ENCODE measurements at regions not wholly inside any gene's neighbourhood (a gene's known extent, or its start where the extent isn't known, plus 50 kb on each side); places are given as distances from the start of the nearest gene placed in this dataset.

DNA sequence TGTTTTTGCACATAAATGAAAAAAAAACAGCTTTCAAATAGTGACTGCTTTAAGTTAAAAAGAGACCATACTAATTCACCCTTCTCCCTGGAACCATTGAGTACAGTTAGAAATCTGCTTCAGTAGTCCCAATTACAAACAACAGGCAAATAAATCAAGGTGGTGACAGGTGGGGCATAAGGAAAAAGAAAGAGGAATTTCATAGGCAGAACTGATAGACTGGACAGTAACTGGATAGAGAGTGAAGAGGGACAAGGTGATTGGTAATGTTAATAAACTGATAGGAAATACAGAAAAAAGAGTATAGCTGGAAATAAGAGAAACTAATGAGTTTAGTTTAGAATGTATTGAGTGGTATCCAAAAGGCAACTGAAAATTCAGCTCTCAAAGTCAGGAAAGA is 56.0 kb downstream of the SLC41A2 start:
- Histone ChIP-seq H3K79me2 (ENCODE audit: insufficient read depth, low read length) (no peaks in the 10 kb centered on the region), H2AFZ (ENCODE audit: low read length) (no peak overlapping the region), H3K79me1 (ENCODE audit: insufficient read depth, low read depth, low read length, poor library complexity, severe bottlenecking) (no peaks in the 10 kb centered on the region), H3K9ac (ENCODE audit: extremely low read depth, insufficient read length, low read length) (no peak overlapping the region), H2AK5ac (ENCODE audit: insufficient read length, low read length) (no peak overlapping the region), H3K9me3 (ENCODE audit: control insufficient read depth, low read depth, low read length) (no peaks in the 10 kb centered on the region), H2BK5ac (ENCODE audit: insufficient read length, low read length) (no peak overlapping the region), H2BK12ac (ENCODE audit: insufficient read length, low read depth, low read length) (no peak overlapping the region), H3K23me2 (ENCODE audit: insufficient read length, low read depth, low read length, poor library complexity, severe bottlenecking) (no peaks in the 10 kb centered on the region), H3K23ac (ENCODE audit: insufficient read length, low read depth, low read length) (no peak overlapping the region), H4K8ac (replicated peaks; ENCODE audit: insufficient read length, low read depth, low read length) (no peak overlapping the region), H3K4ac (ENCODE audit: low read depth, low read length) (no peak overlapping the region), H3K56ac (ENCODE audit: insufficient read length, low read depth, low read length) (no peak overlapping the region), H3K4me2 (ENCODE audit: insufficient read depth, insufficient read length, low read length) (no peak overlapping the region), H3K18ac (ENCODE audit: insufficient read length, low read depth, low read length) (no peak overlapping the region), H3K27me3 (ENCODE audit: insufficient read depth, low read length) (no peaks in the 10 kb centered on the region), H2BK120ac (ENCODE audit: low read depth, low read length, poor library complexity, severe bottlenecking) (no peak overlapping the region), H3K14ac (ENCODE audit: insufficient read depth, low read length) (no peak overlapping the region), H2BK20ac (ENCODE audit: low read depth, low read length, poor library complexity, severe bottlenecking) (no peak overlapping the region), H2BK15ac (ENCODE audit: low read depth, low read length) (no peak overlapping the region), H3K27ac (ENCODE audit: insufficient read length, low read depth, low read length) (no peak overlapping the region), H3K4me1 (ENCODE audit: insufficient read depth, low read length) (no peaks in the 10 kb centered on the region), H3T11ph (ENCODE audit: low read length) (no peak overlapping the region), H4K91ac (ENCODE audit: insufficient read length, low read depth, low read length) (no peak overlapping the region), H4K5ac (ENCODE audit: insufficient read length, low read depth, low read length) (no peak overlapping the region), H4K20me1 (ENCODE audit: control insufficient read depth, insufficient read depth, insufficient read length) (no peaks in the 10 kb centered on the region)
- Mint-ChIP-seq H3K27me3 (ENCODE audit: low read depth) (no peaks in the 10 kb centered on the region; the same call in 1 of the 2 replicates), H3K4me3 (no peak overlapping the region), H3K27ac (no peak overlapping the region), H3K9me3 (no peaks in the 10 kb centered on the region), H3K4me1 (no peaks in the 10 kb centered on the region), H3K36me3 (ENCODE audit: insufficient read depth in 1 of 3, low read depth in 3 of 3) (peaks cover 0 to 6% (median 0%) of the 10 kb centered on the region in 3 experiments; a peak in 1 of 7 replicates)
- TF ChIP-seq, protein P1, sequence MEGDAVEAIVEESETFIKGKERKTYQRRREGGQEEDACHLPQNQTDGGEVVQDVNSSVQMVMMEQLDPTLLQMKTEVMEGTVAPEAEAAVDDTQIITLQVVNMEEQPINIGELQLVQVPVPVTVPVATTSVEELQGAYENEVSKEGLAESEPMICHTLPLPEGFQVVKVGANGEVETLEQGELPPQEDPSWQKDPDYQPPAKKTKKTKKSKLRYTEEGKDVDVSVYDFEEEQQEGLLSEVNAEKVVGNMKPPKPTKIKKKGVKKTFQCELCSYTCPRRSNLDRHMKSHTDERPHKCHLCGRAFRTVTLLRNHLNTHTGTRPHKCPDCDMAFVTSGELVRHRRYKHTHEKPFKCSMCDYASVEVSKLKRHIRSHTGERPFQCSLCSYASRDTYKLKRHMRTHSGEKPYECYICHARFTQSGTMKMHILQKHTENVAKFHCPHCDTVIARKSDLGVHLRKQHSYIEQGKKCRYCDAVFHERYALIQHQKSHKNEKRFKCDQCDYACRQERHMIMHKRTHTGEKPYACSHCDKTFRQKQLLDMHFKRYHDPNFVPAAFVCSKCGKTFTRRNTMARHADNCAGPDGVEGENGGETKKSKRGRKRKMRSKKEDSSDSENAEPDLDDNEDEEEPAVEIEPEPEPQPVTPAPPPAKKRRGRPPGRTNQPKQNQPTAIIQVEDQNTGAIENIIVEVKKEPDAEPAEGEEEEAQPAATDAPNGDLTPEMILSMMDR (conservative IDR thresholded peaks at IDR 0.05): no peak
- DNase-seq: no peak
